ENCODE measurements at regions not wholly inside any gene's neighbourhood (a gene's known extent, or its start where the extent isn't known, plus 50 kb on each side); places are given as distances from the start of the nearest gene placed in this dataset.

DNA sequence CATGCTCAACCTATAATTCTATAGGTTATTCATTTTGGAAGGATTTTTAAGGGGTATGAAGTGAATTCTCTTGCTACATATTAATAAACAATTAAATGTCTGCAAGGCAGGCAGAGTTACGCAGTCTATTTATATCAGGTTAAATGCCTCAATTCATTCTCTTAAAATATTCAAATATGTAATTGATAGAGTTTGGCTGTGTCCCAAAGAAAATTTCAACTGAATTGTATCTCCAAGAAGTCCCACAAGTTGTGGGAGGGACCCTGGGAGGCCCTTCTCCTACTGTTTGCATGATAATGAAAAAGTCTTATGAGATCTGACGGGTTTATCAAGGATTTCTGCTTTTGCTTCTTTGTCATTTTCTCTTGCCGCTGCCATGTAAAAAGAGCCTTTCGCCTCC is 576.1 kb downstream of the TMA16 start:
- ATAC-seq, result no peak
- intact Hi-C loops (cut with DNase I), result no loop called here
- DNase-seq, result no peak
- Histone ChIP-seq H3K4me3 (no peak overlapping the region), H3K36me3 (no peaks in the 10 kb centered on the region), H3K9me3 (peaks cover 0 to 60% (median 5%) of the 10 kb centered on the region in 11 donors), H3K4me1 (no peaks in the 10 kb centered on the region), H3K27ac (no peak overlapping the region), H3K27me3 (no peaks in the 10 kb centered on the region)
- 69 to 74% methylated on average over 4 of the region's 4 CpGs for WGBS, 2 donors
- TF ChIP-seq, protein P1, sequence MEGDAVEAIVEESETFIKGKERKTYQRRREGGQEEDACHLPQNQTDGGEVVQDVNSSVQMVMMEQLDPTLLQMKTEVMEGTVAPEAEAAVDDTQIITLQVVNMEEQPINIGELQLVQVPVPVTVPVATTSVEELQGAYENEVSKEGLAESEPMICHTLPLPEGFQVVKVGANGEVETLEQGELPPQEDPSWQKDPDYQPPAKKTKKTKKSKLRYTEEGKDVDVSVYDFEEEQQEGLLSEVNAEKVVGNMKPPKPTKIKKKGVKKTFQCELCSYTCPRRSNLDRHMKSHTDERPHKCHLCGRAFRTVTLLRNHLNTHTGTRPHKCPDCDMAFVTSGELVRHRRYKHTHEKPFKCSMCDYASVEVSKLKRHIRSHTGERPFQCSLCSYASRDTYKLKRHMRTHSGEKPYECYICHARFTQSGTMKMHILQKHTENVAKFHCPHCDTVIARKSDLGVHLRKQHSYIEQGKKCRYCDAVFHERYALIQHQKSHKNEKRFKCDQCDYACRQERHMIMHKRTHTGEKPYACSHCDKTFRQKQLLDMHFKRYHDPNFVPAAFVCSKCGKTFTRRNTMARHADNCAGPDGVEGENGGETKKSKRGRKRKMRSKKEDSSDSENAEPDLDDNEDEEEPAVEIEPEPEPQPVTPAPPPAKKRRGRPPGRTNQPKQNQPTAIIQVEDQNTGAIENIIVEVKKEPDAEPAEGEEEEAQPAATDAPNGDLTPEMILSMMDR (IDR thresholded peaks at IDR 0.05), result no peak

DNA sequence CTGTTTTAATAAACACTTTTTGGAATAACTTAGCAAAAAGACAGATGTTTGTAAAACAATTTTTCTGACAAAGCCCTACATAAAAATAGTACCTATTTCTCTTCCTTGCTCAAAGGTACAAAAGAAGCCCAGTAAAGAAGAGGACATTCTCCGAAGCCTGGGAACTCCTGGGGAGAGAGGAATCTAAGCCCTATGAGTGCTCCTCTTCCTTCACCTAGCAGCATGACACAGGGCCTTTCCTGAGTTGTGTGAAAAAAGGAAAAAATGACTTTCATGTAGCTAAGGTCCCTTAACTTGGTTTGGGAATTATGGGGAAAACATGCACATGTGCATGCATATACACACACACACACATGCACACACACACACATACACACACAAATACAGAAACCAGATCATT is 586.9 kb downstream of the TMA16 start:
- no peaks in the 10 kb centered on the region for H3K4me1 ChIP-seq
- peaks cover 0 to 14% (median 0%) of the 10 kb centered on the region in 11 donors for H3K9me3 ChIP-seq
- 80 to 83% methylated on average over 1 of the region's 1 CpG for WGBS, 2 donors
- H3K4me3 ChIP-seq, result no peak overlapping the region
- H3K27ac ChIP-seq, result no peak overlapping the region
- intact Hi-C loops (cut with DNase I), result no loop called here
- ATAC-seq (no peak), DNase-seq (no peak)
- no peaks in the 10 kb centered on the region for H3K36me3 ChIP-seq
- no peaks in the 10 kb centered on the region for H3K27me3 ChIP-seq
- TF ChIP-seq, protein P1 (IDR thresholded peaks at IDR 0.05), result no peak

DNA sequence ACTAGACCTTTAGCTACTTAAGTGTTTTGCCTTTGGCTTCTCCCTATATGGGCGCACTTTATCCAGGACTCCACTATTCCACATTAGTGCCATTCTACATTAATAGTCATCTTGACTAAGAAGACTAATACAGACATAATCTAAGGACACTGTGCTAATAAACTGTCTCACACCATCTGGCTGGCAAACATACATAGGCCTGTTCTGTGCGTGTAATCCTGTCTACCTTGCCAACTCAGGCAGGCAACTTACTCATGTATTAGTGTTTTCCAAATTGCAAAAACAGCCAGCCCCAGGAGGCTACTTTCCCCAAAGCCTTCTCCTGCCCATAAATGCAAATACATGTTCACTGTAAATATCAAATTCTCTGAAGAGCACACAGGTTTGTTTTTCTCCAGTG is 587.3 kb downstream of the TMA16 start:
- TF ChIP-seq, protein P1 (IDR thresholded peaks at IDR 0.05), result no peak
- intact Hi-C loops (cut with DNase I), result no loop called here
- ATAC-seq (no peak), DNase-seq (no peak)
- Histone ChIP-seq H3K9me3 (peaks cover 0 to 9% (median 0%) of the 10 kb centered on the region in 11 donors), H3K27me3 (no peaks in the 10 kb centered on the region), H3K27ac (no peak overlapping the region), H3K36me3 (no peaks in the 10 kb centered on the region), H3K4me1 (no peaks in the 10 kb centered on the region), H3K4me3 (no peak overlapping the region)
- 90 to 95% methylated on average over 2 of the region's 2 CpGs for WGBS, 2 donors

DNA sequence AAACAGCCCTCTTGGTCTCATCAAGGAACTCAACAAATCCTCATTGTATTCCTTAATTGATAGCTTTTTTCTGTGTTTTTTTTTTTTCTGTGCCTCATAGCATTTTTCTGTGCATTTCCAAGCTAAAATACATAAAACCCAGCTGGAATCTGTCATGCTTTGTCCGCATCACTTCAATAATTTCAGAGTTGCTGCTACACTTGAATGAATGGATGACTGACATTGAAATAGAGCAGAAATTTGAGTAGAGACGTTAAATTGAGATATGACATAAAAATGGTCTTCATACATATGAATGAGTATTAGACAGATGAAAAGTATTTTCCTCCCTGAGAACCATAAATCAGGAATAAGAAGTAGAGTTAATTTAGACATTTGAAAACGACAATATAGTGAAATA is 593.2 kb downstream of the TMA16 start:
- H3K4me3 ChIP-seq, result no peak overlapping the region
- TF ChIP-seq, protein P1 (IDR thresholded peaks at IDR 0.05), result no peak
- no peaks in the 10 kb centered on the region for H3K4me1 ChIP-seq
- ATAC-seq, result no peak
- intact Hi-C loops (cut with DNase I), result no loop called here
- H3K9me3 ChIP-seq, result peaks cover 0 to 3% (median 0%) of the 10 kb centered on the region in 11 donors
- 54 to 71% methylated on average over 3 of the region's 3 CpGs for WGBS, 2 donors
- no peaks in the 10 kb centered on the region for H3K27me3 ChIP-seq
- no peak for DNase-seq
- H3K27ac ChIP-seq, result no peak overlapping the region
- H3K36me3 ChIP-seq, result no peaks in the 10 kb centered on the region
